HG03571 (cell line): ENCODE measurements at regions not wholly inside any gene's neighbourhood (a gene's known extent, or its start where the extent isn't known, plus 50 kb on each side); places are given as distances from the start of the nearest gene placed in this dataset.

Experiments
- ATAC-seq: cut with Tn5 transposase; IDR thresholded peaks from one replicate; pipeline ENCODE4 v1.9.1; 2021; ENCODE audit not compliant: unreplicated experiment

DNA sequence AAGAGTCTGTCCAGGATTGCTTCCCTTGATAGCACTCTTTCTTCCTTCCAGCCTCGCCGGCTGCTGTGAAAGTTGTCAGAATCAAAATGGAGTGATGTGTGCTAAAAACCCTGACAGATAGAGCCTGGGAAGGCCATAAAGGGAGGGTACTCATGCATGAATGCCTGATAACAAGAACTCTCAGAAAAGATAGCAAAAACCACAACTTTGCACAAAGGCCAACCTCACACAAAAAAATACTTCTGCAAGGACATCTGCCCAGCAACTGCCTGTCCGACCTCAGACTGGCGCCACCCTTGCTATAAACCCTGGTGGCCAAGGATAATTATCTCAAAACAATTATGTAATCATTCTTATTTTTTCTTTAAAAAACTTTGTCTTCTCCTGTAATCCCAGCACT is 133.2 kb upstream of the SVIL start:
- no peak for ATAC-seq

DNA sequence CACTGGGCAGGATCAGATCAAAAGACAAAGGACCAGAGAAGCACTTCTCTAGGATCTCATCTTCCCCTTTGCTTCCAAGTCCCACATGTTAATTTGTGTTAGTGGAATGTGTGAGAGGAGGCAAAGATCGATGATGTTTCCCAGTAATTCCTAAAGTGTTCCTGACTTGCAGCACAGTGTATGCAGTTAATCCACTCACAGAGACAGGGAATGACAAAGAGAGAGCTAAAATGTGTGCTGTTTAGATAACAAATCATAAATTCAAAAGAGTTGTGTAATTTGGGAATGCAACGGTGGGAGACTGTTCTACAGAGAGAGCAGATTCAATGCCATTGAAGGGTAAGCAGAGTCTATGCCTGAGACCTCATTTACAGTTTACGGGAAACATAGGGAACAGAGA is 132.0 kb upstream of the SVIL start:
- ATAC-seq, result no peak

DNA sequence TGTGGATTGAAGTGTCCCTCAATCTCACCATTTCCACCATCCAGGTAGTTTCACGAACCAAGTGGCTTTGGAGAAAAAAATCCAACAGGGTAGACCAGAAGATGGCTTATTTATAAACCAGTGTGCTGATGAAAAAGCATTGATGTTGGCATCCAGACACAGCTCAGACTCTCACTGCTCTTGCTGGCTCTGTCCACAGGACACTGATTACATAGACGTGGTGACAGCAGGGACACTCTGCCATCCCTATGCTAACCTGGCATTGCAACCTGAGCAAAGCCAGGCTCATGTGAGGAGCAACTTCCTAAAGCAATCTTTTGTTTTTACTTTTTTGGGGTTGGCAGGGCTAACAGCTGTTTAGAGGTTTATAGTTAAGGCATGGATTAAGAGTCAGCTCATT is 130.6 kb upstream of the SVIL start:
- no peak for ATAC-seq

DNA sequence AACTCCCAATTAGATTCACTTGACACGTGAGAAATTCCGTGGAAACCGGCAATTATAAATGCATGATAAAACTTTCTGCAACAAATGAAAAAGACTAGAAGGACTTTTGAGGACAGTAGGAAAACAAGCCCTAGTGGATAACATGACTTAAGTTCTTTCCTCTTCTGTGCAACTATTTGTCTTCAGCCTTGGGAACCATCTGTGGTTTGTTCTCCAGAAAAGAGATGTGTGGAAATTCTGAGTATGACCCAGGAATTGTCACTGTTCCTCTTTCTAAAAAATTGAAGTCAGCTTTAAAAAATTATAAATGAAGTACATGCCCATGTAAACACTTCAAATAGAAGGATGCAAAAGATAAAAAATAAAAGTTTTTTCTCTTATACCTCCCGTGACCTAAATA is 128.6 kb upstream of the SVIL start:
- no peak for ATAC-seq

DNA sequence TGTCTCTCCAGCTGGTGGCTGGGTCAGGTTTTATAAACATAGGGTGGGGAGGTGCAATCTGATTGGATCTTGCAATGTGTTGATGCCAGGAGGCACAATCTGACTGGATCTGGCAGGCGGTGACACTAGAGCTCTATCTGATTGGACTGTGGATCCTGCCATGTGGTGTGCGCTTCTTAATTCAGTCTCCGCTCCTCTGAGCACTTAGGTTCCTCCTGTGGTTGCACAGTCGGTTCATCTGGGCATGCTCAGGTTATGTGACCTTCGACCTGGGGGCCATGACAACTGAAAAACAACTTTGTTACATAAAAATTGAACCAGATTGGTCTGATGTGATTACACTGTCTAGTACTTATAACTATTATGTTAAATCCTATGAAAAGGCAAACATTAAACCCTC is 127.1 kb upstream of the SVIL start:
- no peak for ATAC-seq

DNA sequence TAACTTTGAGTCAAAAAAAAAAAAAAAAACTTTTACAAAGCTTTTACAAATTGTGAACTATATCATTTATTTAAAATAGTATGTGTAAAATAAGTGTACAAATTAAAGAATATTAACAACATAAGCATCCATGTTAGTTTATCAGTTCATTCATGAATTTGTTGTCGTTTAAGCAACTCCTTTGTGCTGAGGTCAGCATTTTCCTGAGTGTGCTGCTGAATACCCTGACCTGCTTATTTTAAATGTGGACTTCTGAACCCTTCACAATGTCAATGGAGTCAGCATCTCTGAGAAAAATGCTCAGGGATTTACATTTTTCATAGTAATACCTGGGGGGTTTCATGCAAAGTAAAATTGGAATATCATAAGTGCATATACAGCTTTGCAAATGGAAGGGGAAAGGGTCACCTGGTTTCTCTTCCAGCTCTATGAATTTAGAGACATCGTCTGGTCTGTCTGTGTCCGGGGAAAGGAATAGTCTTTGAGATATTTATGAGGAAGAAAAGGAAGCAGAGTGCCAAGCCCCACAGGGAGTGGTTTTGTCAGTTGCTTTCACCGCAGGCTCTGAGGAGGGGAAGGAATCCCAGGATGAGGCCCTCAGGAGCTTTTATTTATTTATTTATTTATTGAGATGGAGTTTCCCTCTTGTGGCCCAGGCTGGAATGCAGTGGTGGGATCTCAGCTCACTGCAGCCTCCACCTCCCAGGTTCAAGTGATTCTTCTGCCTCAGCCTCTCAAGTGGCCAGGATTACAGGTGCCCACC is 125.5 kb upstream of the SVIL start:
- ATAC-seq, result no peak

DNA sequence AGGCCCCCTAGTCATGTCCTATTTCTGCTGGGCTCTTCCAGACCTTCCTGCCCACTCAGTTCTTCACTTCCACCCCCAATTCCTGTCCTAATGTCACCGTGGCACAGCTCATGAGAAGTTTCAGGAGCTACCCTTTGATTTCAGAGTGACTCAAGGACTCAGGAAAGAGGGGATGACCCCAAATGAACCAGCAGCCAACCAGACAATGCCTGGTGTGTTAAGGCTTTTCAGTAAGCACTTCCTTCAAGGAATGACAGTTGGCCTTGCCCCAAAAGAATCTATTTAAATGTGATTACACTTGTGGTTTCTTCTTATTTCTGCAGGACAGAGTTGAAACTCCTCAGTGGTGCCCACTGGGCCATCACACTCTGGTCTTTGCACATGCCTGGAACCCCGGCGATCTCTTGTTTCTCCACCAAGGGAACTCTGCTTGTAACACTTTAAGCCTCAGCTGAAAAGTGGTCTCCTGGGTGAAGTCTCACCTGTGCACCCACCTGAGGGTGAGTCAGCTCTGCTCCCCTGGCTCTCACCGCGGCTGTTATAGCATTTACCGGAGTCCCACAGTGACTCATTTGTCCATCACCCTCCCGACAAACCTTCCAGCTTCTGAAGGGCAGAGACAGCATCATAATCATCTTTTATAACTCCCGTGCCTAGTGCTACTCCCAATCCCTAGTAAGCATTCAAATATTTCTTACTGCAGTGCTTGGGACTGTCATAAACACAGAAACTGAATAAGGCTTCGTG is 123.0 kb upstream of the SVIL start:
- ATAC-seq, result no peak

DNA sequence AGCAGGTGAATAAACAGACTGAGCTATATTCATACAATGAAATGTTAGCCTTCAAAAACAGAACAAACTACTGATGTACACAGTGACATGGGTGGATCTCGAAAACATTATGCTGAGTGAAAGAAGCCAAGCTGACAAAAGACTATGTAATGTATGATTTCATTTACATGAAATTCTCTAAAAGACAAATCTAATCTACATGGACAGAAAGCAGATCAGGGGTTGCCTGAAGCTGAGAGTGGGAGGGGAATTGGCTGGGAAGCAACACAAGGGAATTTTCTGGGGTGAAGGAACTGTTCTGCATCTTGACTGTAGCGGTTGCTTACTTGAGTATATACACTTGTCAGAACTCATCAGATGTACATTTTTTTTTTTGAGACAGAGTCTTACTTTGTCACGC is 121.7 kb upstream of the SVIL start:
- no peak for ATAC-seq

DNA sequence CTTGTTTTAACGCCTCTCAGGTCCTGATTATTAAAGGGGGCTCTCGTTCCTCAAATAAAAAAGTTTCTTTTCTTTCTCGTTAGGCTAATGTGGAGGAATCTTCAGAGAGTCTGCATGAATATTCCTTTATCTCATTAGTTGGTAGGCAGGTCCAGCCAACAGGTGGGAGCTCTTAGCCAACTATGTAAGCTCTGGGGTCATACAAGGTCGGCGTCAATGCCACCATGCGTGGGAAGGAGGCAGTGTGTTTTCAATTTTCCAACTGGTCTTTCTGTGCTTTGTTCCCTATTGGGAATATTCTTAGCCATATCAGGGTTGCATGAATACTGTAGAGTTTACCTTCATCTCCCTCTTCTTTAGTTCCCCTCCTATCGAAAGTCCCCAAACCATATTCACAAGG is 118.5 kb upstream of the SVIL start:
- no peak for ATAC-seq

DNA sequence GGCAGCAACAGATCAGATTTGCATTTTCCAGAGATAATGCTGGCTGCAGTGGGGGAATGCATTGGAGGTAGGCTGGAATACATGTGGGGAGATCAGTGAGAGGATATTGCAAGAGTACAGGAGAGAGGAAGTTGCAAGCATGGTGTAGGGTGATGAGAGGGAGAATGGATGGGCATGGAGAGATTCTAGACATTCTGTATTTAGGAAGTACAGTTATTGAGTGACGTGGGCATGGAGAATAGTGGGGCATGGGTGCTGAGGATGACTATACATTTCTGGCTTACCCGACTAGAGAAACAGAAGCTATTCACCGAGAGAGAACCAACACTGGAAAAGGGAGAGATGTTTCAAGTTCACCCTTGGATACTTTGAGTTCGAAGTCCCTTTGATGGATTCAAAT is 116.9 kb upstream of the SVIL start:
- ATAC-seq, result no peak

DNA sequence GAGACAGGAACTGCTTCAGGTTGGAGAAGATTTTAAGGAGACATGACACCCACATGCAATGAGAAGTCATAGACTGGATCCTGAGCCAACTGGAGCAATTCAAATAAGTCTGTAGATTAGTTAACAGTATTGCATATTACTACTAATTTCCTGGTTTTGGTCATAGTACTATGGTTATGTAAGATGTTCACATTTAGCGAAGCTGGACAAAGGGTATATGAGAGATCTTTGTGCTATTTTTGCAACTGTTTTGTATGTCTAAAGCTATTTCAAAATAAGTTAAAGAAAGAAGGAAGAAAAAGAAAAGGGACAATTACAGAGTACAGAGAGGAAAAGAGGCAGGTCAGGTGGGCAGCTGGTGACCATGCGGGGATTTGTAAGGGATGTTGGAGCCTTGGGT is 116.5 kb upstream of the SVIL start:
- no peak for ATAC-seq

DNA sequence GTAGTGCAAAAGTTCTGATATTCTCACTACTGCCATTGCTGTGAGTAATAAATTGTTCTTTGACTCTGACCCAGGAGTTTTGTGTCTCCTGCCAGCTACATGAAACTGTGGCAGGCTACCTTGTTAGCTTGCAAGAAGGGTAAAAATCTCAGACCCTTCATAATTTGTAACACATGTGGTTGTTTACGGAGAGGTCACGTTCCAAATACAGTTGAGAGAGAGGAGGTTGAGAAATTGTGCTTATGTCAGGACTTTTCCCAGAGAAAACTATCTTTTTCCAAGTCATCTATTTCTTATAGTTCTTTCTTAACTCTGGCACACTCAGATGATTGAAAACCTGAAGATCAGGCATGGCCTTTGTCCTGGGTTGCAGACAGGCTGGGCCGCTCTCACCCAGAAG is 114.4 kb upstream of the SVIL start:
- no peak for ATAC-seq

DNA sequence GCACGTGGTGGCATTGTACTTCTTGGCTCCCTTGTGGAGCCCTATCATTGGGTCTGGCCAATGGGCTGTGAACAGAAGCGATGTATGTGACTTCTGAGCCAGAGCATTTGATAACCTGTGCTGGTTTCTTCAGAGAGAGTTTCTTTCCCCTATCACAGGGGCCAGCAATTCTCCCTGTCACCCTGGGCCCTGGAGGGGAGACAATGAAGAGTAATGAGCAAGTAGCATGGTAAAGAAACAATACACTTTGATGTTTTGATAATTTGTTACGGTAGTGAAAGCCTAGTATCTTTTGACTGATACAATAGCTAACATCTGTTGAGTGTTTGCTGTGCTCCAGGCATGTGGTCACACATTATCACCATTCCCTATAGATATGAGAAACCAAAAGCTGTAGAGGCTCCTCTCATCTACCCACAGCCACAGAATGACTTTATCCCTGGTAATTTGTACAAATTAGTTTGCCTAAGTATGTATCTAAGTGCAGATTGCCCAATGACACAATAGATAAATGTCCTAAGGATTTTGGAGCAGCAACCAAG is 113.4 kb upstream of the SVIL start:
- ATAC-seq, result no peak

DNA sequence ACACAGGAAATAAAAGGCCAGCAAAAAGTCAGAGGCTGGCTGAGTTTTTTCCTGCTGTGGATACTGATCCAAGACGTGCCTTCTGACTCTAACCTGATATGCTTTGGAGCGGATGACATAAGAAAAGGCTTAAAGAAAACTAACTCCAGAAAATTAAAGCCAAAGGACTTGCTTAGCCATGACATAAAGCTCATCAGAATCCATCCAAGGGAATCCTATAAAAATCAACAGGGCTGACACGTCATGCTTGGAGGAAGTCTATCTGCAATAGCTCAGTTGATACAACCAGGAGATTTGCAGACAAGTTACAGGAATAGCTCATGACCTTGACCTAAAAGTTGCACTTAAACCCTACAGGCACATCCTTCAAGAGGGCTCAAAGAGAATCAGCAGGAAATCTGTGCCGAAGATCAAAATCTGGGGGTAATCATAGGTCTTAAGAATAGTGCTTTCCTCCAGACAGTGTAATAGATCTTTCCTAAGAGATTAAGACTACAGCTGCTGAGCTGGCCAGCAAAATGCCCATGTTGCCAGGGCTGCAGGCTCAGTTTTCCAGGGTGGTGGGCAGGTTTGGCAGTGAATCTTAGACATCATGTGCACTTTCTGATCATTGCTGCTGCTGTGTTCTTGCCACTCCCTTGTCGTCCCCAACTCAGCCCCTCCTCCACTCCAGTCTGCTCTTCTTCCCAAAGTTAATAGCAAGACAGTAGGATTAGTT is 111.5 kb upstream of the SVIL start:
- ATAC-seq, result no peak

DNA sequence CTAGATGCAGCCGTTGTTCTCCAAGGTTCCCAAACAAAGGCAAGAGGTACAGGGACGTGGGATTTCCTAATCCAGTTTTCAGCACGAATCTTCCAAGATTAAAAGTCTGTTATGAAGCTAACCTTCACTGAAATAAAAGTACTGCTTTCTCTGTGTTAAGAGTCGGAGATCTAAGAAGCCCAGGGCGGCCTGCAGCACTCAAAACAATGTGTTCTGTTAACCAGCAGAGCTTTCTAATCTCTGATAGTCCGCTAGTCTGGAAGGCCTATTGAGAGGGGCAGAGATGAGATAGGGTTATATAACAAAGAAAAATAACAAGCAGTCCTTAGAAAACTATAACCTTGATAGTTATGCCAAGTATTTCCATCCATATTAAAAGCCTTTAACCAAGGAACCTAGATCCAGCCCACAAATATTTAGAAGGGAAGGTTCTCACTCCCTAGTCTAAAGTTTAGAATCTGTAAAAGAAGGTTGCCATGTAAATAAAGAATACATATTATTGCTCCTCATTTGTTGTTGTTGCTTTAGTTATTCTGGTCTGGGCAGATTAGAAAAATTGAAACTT is 106.3 kb upstream of the SVIL start:
- no peak for ATAC-seq

DNA sequence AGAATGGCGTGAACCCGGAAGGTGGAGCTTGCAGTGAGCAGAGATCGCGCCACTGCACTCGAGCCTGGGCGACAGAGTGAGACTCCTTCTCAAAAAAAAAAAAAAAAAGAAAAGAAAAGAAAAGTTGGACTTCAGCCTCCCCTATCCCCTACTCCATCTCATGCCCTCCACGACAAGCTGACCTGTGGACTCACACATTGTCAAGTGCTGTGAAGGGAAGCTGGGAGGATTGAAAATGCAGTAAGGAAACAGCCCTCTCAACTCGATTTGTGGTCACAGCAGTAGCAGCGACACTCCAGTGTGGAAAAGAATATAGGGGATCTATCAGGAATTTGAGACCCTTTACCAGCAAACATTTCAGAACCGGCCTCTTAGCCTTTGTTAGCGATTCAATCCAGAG is 103.6 kb upstream of the SVIL start:
- ATAC-seq, result no peak

DNA sequence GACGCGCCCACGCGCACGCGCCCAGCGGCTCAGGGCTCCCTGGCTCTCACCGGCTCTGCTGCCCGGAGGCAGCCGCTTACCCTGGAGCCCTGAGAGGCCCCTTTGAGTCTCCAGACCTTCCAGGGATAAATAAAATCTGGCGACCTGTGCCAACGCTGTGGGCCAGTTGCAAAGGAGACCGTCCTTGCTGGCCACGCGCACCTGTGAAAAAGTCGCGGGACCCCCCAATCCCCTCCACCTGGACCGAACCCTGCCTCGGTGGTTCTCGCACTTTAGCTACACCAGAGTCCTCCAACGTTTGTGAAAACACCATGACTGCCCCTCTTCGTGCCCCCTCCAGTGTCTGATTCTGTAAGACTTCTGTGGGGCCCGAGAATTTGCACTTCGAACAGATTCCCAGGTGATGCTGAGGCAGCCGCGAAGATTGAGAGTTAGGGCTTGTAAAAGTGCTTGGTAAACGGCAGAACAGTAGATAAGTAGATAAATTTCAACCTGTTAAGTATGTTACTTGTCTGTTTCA is 102.4 kb upstream of the SVIL start:
- ATAC-seq, result no peak

DNA sequence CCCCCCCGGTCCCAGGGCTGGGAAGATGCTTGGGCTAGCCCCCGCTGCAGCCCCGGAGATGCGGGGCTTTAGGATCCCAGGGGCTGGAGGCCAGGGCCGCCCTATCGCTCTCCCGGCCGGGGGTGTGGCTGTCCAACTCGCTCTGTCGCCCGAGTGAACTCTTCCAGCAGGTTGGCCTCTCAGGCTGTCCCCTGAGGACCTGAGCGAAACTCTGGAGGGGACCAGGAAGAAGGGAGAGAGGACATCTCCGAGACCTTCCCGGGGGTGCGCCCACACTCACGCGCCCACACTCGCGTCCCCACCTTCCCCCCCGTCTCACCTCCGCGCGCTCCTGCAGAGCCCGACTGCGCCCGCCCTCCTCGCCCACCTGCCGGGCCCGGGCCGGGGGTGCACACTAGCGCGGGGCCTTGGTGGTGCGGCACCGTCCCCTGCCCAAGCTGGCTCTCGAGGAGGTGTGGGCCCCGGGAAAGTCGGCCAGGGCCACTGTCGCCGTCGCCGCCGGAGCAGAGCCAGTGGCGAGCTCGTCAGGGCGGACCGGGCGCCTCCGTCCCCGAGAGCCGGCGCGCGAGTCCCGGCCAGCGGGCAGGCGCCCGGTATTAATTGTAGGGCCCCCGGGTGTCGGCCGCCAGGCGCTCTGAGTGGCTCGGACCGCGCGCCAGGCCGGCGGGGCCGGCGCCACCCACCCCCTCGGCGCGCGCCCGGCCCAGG is 101.7 kb upstream of the SVIL start:
- ATAC-seq, result no peak

DNA sequence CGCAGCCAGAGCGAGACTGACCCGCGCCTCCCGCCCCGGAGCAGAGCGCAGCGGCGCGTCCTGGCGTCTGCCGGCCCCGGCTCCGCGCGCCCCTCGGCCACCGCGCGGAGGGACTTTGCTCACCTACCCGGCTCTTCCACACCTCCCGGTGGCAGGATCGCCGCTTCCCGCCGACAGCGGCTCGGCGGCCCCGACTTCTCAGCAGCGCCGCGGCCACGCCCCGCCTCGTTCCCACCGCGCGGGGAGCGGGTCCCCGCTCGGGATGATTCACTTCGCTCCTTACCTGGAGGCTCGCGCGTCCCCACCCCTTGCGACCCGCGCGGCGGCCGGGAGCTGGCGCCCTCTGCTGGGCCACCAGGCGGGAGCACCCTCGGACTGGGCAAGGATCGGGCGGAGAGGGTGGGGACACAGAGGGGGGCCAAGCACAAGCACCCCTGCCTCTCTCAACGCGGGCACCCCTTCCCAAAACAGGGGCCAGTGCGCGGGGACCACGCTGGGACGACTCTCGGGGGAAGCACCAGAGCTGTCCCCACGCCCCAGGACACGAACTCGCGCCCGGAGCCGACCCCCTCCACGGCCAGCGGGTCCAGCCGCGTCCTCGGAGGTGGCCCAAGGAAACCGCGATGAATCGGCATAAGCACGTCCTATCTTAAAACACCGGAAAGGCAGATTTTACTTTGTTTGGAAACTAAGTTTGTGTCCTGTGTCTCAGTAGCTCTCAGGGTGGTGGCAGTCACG is 101.0 kb upstream of the SVIL start:
- peak; percentile 76 for ATAC-seq
